ENCODE measurements at regions not wholly inside any gene's neighbourhood (a gene's known extent, or its start where the extent isn't known, plus 50 kb on each side); places are given as distances from the start of the nearest gene placed in this dataset.
A peak's percentile ranks its signal among the peaks of the same experiment; 100 is the strongest.

DNA sequence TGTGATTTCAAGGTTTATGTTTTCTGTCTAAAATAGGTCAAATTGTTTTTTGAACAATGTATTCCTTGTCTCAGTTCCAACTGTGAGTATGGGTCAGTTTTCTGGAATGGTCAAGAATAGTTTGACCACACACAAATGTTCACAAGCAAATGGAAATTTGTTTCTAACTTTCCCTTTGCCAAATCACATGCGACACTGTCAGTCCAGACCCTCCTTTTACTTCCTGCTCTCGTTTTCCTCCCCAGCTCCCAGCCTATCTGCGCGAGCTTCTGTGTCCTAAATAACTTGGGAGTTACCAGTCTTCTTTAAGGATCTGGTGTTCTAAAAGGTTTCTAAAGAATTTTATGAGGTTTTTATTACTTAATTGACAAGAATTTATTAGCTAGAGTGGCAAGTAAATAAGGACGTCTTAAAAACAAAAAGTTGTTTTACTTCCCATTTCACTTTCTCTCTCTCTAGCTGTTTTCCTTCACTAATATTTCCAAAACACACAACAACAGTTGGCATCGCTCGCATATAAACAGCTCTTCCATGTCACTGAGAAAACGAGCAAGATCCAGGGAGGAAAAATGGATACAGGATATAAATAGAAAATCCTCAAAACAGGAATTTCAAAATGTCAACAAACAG lies 266.1 kb upstream of the KLF6 start:
- FAIRE-seq (peak; percentile 35), DNase-seq (ENCODE audit: low read depth, low spot score) (peak; percentile 70)
- Histone ChIP-seq H3K9me3 (replicated peaks; ENCODE audit: control insufficient read depth, insufficient read depth, low read length) (no peaks in the 10 kb centered on the region), H3K4me1 (ENCODE audit: control insufficient read depth, extremely low read depth, insufficient read depth, low read length) (peaks cover 6% of the 10 kb centered on the region), H3K4me3 (replicated peaks in 1 of 3; ENCODE audit: insufficient read depth in 1 of 3, low read depth in 1 of 3, low read length in 3 of 3) (no peak overlapping the region), H3K36me3 (ENCODE audit: control insufficient read depth in 2 of 2, extremely low read depth in 1 of 2, insufficient read depth in 2 of 2, low read length in 2 of 2) (no peaks in the 10 kb centered on the region), H2AFZ (ENCODE audit: low read depth, low read length) (peak overlapping the region; percentile 84), H3K79me2 (ENCODE audit: control insufficient read depth, insufficient read depth, low read length) (no peaks in the 10 kb centered on the region), H3K9me1 (replicated peaks; ENCODE audit: control insufficient read depth, extremely low read depth, insufficient read depth, low read length) (no peaks in the 10 kb centered on the region), H3K4me2 (ENCODE audit: insufficient read depth, low read length) (peak overlapping the region; percentile 18), H3K27ac (ENCODE audit: insufficient read depth, low read depth, low read length) (no peak overlapping the region), H3K9ac (replicated peaks; ENCODE audit: extremely low read depth, insufficient read depth, low read length) (no peak overlapping the region), H4K20me1 (replicated peaks; ENCODE audit: control insufficient read depth, extremely low read depth, insufficient read depth, low read length) (no peaks in the 10 kb centered on the region), H3K27me3 (ENCODE audit: control insufficient read depth in 2 of 2, insufficient read depth in 2 of 2, low read length in 2 of 2) (no peaks in the 10 kb centered on the region)
- BruUV-seq (replicated peaks): TSS peak; percentile 86
- dilution Hi-C loops (cut with MboI; ENCODE audit: extremely low pct_ligation_motif_present, low sequenced_read_pairs) (no loop called here), intact Hi-C loops (cut with micrococcal nuclease) (no loop called here)
- POLR2A ChIA-PET: no interaction called here
- CTCF ChIA-PET: interaction anchor here (1.0 to 2.6 kb wide), 2 partner anchors 11 to 97 kb away, joined by 4 to 7 read pairs; no protein-coding TSS in a partner anchor
- TF ChIP-seq POLR2AphosphoS5 (IDR thresholded peaks at IDR 0.05; ENCODE audit: insufficient read depth, low read depth, low read length): no peak
- no peak for TF ChIP-seq GATA2 (IDR thresholded peaks at IDR 0.05; ENCODE audit: insufficient read depth, insufficient read length, low read depth, low read length)
- no peak for TF ChIP-seq CTCF (IDR thresholded peaks at IDR 0.05; ENCODE audit: extremely low read depth in 1 of 2, insufficient read depth in 1 of 2, low read depth in 1 of 2, low read length in 2 of 2)

DNA sequence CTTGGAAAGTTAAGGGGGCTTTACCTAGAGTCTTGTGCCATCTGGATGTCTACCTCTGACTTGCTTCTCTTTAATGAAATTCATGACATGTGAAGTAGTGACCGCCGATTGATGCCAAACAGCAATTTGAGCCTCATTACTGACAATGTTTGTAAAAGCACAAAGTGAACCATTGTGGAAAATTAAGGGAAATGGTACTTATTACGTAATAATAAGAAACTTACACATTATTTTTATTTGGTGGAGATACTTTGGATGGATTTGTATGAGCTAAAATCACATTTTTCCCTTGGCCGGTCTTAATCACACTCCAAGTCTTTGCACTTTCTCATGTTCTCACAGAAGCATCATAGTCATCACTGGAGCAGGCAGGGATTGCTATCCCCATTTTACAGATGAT lies 265.1 kb upstream of the KLF6 start:
- CTCF ChIA-PET: interaction anchor here (1.0 to 2.6 kb wide), 2 partner anchors 10 to 96 kb away, joined by 4 to 7 read pairs; no protein-coding TSS in a partner anchor

More for the DNA sequence above, 265.1 kb upstream of the KLF6 start:
- Histone ChIP-seq H2AFZ (ENCODE audit: low read depth, low read length) (no peak overlapping the region), H3K4me2 (ENCODE audit: insufficient read depth, low read length) (no peak overlapping the region), H3K4me1 (ENCODE audit: control insufficient read depth, extremely low read depth, insufficient read depth, low read length) (peaks cover 6% of the 10 kb centered on the region), H3K4me3 (replicated peaks in 1 of 3; ENCODE audit: insufficient read depth in 1 of 3, low read depth in 1 of 3, low read length in 3 of 3) (no peak overlapping the region), H3K9ac (replicated peaks; ENCODE audit: extremely low read depth, insufficient read depth, low read length) (no peak overlapping the region), H3K36me3 (ENCODE audit: control insufficient read depth in 2 of 2, extremely low read depth in 1 of 2, insufficient read depth in 2 of 2, low read length in 2 of 2) (no peaks in the 10 kb centered on the region), H3K9me1 (replicated peaks; ENCODE audit: control insufficient read depth, extremely low read depth, insufficient read depth, low read length) (no peaks in the 10 kb centered on the region), H3K79me2 (ENCODE audit: control insufficient read depth, insufficient read depth, low read length) (no peaks in the 10 kb centered on the region), H3K27me3 (ENCODE audit: control insufficient read depth in 2 of 2, insufficient read depth in 2 of 2, low read length in 2 of 2) (no peaks in the 10 kb centered on the region), H4K20me1 (replicated peaks; ENCODE audit: control insufficient read depth, extremely low read depth, insufficient read depth, low read length) (no peaks in the 10 kb centered on the region), H3K9me3 (replicated peaks; ENCODE audit: control insufficient read depth, insufficient read depth, low read length) (no peaks in the 10 kb centered on the region), H3K27ac (ENCODE audit: insufficient read depth, low read depth, low read length) (no peak overlapping the region)
- FAIRE-seq (no peak), DNase-seq (ENCODE audit: low read depth, low spot score) (no peak)
- POLR2A ChIA-PET: interaction anchor here (1.0 kb wide), 1 partner anchor 265 kb away, joined by 3 read pairs; the partner anchor contains the start of gene KLF6
- dilution Hi-C loops (cut with MboI; ENCODE audit: extremely low pct_ligation_motif_present, low sequenced_read_pairs): no loop called here
- BruUV-seq (replicated peaks): no TSS peak
- TF ChIP-seq MYC (IDR thresholded peaks at IDR 0.05; ENCODE audit: low read depth, low read length) (no peak), EZH2 (IDR thresholded peaks at IDR 0.05; ENCODE audit: borderline replicate concordance, low read depth, low read length, severe bottlenecking) (no peak), FOS (IDR thresholded peaks at IDR 0.05; ENCODE audit: borderline replicate concordance, insufficient read depth, low read length) (no peak), POLR2AphosphoS5 (IDR thresholded peaks at IDR 0.05; ENCODE audit: insufficient read depth, low read depth, low read length) (no peak), POLR2A (IDR thresholded peaks at IDR 0.05; ENCODE audit: low read depth, low read length) (no peak), JUN (IDR thresholded peaks at IDR 0.05; ENCODE audit: borderline replicate concordance, insufficient read depth, insufficient read length, low read depth) (no peak), CTCF (IDR thresholded peaks at IDR 0.05; ENCODE audit: extremely low read depth in 1 of 2, insufficient read depth in 1 of 2, low read depth in 1 of 2, low read length in 2 of 2) (no peak), GATA2 (IDR thresholded peaks at IDR 0.05; ENCODE audit: insufficient read depth, insufficient read length, low read depth, low read length) (no peak)
- TF ChIP-seq, protein P1, sequence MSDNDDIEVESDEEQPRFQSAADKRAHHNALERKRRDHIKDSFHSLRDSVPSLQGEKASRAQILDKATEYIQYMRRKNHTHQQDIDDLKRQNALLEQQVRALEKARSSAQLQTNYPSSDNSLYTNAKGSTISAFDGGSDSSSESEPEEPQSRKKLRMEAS (IDR thresholded peaks at IDR 0.05; ENCODE audit: insufficient read depth, insufficient read length): no peak
- intact Hi-C loops (cut with micrococcal nuclease): no loop called here
